GM12874 (cell line): ENCODE measurements at regions not wholly inside any gene's neighbourhood (a gene's known extent, or its start where the extent isn't known, plus 50 kb on each side); places are given as distances from the start of the nearest gene placed in this dataset.

ENCODE experiments used
- TF ChIP-seq, protein P1 (sequence below): IDR thresholded peaks from 2 replicates; pipeline ENCODE4 v1.5.1; 2011; ENCODE audit warnings: low read depth, mild to moderate bottlenecking, control low read depth, low read length, moderate library complexity; ENCODE audit not compliant: insufficient read depth

DNA sequence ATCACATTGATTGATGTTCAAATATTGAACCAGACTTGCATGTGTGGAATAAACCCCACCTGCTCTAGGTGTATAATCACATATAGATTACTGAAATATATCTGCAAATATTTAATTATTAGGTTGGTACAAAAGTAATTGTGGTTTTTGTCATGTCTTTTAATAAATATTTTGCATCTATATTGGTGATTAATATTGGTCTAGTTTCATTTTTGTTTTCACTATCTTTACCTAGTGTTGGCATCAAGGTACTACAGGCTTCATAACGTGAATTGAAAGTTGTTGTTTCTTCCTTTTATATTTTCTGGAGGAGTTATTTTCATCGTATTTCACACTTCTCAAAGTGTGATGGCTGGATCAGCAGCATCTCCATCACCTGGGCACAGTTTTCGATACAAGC is 740.0 kb upstream of the TMEM132C start:
- TF ChIP-seq, protein P1, sequence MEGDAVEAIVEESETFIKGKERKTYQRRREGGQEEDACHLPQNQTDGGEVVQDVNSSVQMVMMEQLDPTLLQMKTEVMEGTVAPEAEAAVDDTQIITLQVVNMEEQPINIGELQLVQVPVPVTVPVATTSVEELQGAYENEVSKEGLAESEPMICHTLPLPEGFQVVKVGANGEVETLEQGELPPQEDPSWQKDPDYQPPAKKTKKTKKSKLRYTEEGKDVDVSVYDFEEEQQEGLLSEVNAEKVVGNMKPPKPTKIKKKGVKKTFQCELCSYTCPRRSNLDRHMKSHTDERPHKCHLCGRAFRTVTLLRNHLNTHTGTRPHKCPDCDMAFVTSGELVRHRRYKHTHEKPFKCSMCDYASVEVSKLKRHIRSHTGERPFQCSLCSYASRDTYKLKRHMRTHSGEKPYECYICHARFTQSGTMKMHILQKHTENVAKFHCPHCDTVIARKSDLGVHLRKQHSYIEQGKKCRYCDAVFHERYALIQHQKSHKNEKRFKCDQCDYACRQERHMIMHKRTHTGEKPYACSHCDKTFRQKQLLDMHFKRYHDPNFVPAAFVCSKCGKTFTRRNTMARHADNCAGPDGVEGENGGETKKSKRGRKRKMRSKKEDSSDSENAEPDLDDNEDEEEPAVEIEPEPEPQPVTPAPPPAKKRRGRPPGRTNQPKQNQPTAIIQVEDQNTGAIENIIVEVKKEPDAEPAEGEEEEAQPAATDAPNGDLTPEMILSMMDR, result no peak

DNA sequence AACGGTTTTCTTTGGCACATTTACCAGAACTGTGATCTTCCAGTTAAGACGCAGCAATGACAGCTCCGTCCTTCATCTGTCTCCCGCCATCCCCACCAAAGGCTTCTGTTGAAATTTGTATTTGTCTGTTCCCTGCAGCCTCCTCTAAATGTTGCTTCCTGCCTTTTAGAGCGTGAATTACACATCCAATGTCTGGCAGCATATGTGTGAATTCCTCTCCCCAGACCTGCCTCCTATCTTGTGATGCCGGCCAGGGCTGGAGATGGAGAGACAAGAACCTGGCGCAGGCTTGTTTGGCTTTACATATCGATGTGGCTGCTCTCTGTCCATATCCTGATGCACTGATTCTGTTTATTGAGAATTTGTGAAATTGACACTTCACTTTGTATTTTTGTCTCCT is 738.4 kb upstream of the TMEM132C start:
- TF ChIP-seq, protein P1, result no peak

DNA sequence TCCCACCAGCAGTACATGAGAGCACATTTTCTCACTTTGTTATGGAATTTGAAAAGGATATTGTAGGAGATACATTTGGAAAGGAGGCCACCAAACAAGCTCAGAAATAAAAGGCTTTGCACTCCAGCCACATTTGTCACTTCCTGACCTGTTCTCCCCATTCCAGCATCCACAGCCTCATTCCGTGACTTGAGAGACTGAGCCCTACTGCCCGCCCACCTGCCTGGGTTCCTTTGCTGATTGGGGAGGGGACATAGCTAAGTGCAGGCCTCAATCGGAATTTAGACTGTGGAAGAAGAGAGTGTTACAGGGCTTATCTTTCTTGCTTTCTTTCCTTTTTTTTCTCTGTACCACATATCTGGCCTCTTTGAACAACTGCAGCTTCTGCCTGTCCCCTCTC is 735.4 kb upstream of the TMEM132C start:
- TF ChIP-seq, protein P1, result no peak

DNA sequence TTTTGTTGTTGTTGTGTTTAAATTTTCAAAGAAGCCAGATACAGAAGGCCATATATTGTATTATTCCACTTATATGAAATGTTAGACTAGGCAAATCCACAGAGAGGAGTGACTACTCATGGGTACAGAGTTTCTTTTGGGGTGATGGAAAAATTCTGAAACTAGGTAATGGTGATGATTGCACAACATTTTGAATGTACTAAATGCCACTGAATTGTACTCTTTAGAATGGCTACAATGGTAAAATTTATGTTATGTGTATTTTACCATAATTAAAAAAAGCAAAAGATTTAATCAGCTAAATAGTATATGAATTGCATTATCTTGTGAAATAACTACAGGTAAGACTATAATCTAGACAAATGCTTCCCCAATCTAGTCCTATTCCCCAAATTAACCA is 733.6 kb upstream of the TMEM132C start:
- TF ChIP-seq, protein P1, result no peak

DNA sequence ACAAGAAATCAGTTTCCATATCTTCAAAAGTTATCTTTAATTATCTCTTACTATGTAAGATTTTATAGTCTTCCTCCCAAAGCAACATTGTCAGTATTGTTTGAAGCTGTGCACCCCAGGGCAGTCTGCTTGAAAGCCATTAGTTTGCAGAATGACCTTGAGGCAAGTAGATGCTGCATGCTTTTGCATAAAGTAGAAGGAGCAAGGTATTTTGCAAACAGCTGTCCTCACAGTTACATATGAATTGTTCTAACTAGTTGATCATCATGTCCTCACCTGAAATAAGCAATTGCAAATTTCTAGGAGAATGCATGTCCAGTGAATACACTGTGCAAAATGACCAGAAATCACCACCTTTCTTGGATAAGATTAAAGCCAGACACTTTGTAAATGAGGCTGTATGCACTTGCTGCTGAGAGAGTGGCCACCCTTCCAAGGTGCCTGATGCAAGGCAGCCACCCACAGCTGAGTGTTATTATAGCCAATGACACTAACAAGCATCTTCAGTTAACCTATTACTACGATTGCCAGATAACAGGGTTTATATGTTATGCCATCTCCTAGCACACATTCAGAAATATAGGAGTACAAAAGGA is 730.0 kb upstream of the TMEM132C start:
- TF ChIP-seq, protein P1, result no peak

DNA sequence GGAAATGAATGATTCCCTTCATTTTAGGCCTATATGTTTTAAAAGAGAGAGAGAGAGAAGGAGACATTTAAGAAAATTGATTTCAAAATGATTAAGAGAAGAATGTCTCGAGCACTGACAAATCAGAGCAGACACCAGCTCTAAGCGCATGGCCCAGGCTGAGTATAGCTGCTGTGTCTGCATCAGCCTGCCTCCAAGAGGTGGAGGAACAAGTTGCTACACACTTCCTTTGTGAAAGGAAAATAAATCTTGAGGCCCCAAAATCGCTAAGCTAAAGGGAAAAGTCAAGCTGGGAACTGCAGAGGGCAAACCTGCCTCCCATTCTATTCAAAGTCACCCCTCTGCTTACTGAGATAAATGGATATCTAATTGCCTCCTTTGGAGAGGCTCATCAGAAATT is 728.7 kb upstream of the TMEM132C start:
- TF ChIP-seq, protein P1, result no peak

DNA sequence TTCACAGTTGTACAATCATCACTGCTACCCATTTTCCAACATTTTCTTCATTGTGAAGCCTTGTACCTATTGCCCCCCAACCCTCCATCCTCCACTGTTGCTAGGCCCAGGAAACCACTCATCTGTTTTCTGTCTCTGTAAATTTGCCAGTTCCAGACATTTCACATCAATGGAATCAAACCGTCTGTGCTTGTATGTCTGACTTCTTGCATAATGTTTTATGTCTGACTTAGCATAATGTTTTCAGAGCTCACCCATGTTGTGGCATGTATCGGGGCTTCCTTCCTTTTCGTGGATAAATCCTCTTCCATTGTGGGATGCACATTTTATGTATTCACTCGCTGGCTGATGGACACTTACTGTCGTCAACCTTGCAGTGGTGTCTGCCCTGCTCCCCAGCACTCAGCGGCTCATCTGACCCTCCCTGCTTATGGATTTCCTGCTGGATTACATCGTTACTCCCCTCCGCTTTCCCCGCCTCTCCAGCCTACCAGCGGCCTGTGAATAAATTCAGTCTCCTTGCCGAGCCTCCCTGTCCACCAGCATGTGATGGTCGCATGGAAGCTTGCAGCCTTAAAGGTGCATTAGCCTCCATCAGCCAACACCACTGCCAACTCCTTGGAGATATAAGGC is 727.6 kb upstream of the TMEM132C start:
- TF ChIP-seq, protein P1, result no peak
